ENCODE measurements at regions not wholly inside any gene's neighbourhood (a gene's known extent, or its start where the extent isn't known, plus 50 kb on each side); places are given as distances from the start of the nearest gene placed in this dataset.

- H3K4me2 ChIP-seq (ENCODE audit: unreplicated experiment), result no peak overlapping the region
- H3K36me3 ChIP-seq (ENCODE audit: low read depth), result no peaks in the 10 kb centered on the region
- H3K4me3 ChIP-seq, result no peak overlapping the region
- no peak overlapping the region for H3K27ac ChIP-seq
- DNase-seq, result no peak
- TF ChIP-seq EZH2phosphoT487 (IDR thresholded peaks at IDR 0.05; ENCODE audit: insufficient read depth, low read depth), result no peak
- TF ChIP-seq EZH2 (IDR thresholded peaks at IDR 0.05; ENCODE audit: insufficient read depth, poor library complexity, severe bottlenecking), result no peak
- no peaks in the 10 kb centered on the region for H3F3A ChIP-seq (ENCODE audit: insufficient read depth)
- no peaks in the 10 kb centered on the region for H3K4me1 ChIP-seq (ENCODE audit: insufficient read depth)
- in situ Hi-C loops (cut with MboI), result no loop called here
- H3K79me2 ChIP-seq (ENCODE audit: insufficient read depth), result no peaks in the 10 kb centered on the region
- no peaks in the 10 kb centered on the region for H3K9me3 ChIP-seq (ENCODE audit: low read depth)
- no peaks in the 10 kb centered on the region for H3K27me3 ChIP-seq (replicated peaks; ENCODE audit: insufficient read depth)
- H4K20me1 ChIP-seq (ENCODE audit: insufficient read depth), result no peaks in the 10 kb centered on the region
- no peak overlapping the region for H3K9ac ChIP-seq
- H3K9me2 ChIP-seq (ENCODE audit: insufficient read depth), result no peaks in the 10 kb centered on the region
- 82 to 100% methylated on average over 1 of the region's 1 CpG for WGBS, 2 experiments (ENCODE audit: low coverage in 1 of 2, low lambda C conversion rate in 2 of 2, missing lambda C conversion rate in 2 of 2)
- H2AFZ ChIP-seq, result no peak overlapping the region
Observed at GRCh38 chr6:29999416-29999815, 57.1 kb downstream of the HLA-A start.

- H3K4me1 ChIP-seq (ENCODE audit: insufficient read depth), result no peaks in the 10 kb centered on the region
- WGBS, 2 experiments (ENCODE audit: low coverage in 1 of 2, low lambda C conversion rate in 2 of 2, missing lambda C conversion rate in 2 of 2), result 86 to 90% methylated on average over 9 of the region's 9 CpGs
- no peak for DNase-seq
- no peaks in the 10 kb centered on the region for H3K27me3 ChIP-seq (replicated peaks; ENCODE audit: insufficient read depth)
- no peak overlapping the region for H3K4me3 ChIP-seq
- H3F3A ChIP-seq (ENCODE audit: insufficient read depth), result no peaks in the 10 kb centered on the region
- in situ Hi-C loops (cut with MboI), result loop anchor here (25.0 kb wide), 1 partner anchor 263 kb away; no protein-coding TSS in a partner anchor
- TF ChIP-seq EZH2phosphoT487 (IDR thresholded peaks at IDR 0.05; ENCODE audit: insufficient read depth, low read depth), result no peak
- TF ChIP-seq EZH2 (IDR thresholded peaks at IDR 0.05; ENCODE audit: insufficient read depth, poor library complexity, severe bottlenecking), result no peak
- no peaks in the 10 kb centered on the region for H3K9me2 ChIP-seq (ENCODE audit: insufficient read depth)
- H3K9ac ChIP-seq, result no peak overlapping the region
- no peak overlapping the region for H2AFZ ChIP-seq
- no peak overlapping the region for H3K4me2 ChIP-seq (ENCODE audit: unreplicated experiment)
- H3K79me2 ChIP-seq (ENCODE audit: insufficient read depth), result no peaks in the 10 kb centered on the region
- no peaks in the 10 kb centered on the region for H3K9me3 ChIP-seq (ENCODE audit: low read depth)
- H4K20me1 ChIP-seq (ENCODE audit: insufficient read depth), result no peaks in the 10 kb centered on the region
- no peak overlapping the region for H3K27ac ChIP-seq
- no peaks in the 10 kb centered on the region for H3K36me3 ChIP-seq (ENCODE audit: low read depth)
Observed at GRCh38 chr6:30000156-30000791, 57.9 kb downstream of the HLA-A start.

- no peaks in the 10 kb centered on the region for H4K20me1 ChIP-seq (ENCODE audit: insufficient read depth)
- no peaks in the 10 kb centered on the region for H3K9me3 ChIP-seq (ENCODE audit: low read depth)
- DNase-seq, result peak; percentile 79
- no peaks in the 10 kb centered on the region for H3F3A ChIP-seq (ENCODE audit: insufficient read depth)
- no peak overlapping the region for H3K4me2 ChIP-seq (ENCODE audit: unreplicated experiment)
- H3K9ac ChIP-seq, result no peak overlapping the region
- 21 to 28% methylated on average over 3 of the region's 3 CpGs for WGBS, 2 experiments (ENCODE audit: low coverage in 1 of 2, low lambda C conversion rate in 2 of 2, missing lambda C conversion rate in 2 of 2)
- H3K27me3 ChIP-seq (replicated peaks; ENCODE audit: insufficient read depth), result peaks cover 10% of the 10 kb centered on the region
- H3K79me2 ChIP-seq (ENCODE audit: insufficient read depth), result no peaks in the 10 kb centered on the region
- H3K4me1 ChIP-seq (ENCODE audit: insufficient read depth), result no peaks in the 10 kb centered on the region
- in situ Hi-C loops (cut with MboI), result loop anchor here (25.0 kb wide), 1 partner anchor 266 kb away; no protein-coding TSS in a partner anchor
- no peak overlapping the region for H3K4me3 ChIP-seq
- TF ChIP-seq EZH2 (IDR thresholded peaks at IDR 0.05; ENCODE audit: insufficient read depth, poor library complexity, severe bottlenecking) (no peak), EZH2phosphoT487 (IDR thresholded peaks at IDR 0.05; ENCODE audit: insufficient read depth, low read depth) (no peak)
- no peaks in the 10 kb centered on the region for H3K9me2 ChIP-seq (ENCODE audit: insufficient read depth)
- H3K36me3 ChIP-seq (ENCODE audit: low read depth), result no peaks in the 10 kb centered on the region
- no peak overlapping the region for H2AFZ ChIP-seq
- H3K27ac ChIP-seq, result no peak overlapping the region
Observed at GRCh38 chr6:30002871-30003270, 58.2 kb upstream of the POLR1H start.

GRCh38 chr6:30005482-30005881 lies 55.6 kb upstream of the POLR1H start:
- WGBS, 2 experiments (ENCODE audit: low coverage in 1 of 2, low lambda C conversion rate in 2 of 2, missing lambda C conversion rate in 2 of 2), result 97 to 99% methylated on average over 3 of the region's 3 CpGs
- H3K9ac ChIP-seq, result no peak overlapping the region
- H3K9me3 ChIP-seq (ENCODE audit: low read depth), result no peaks in the 10 kb centered on the region
- H2AFZ ChIP-seq, result no peak overlapping the region
- no peaks in the 10 kb centered on the region for H3K79me2 ChIP-seq (ENCODE audit: insufficient read depth)
- peak overlapping the region; percentile 75 for H3K4me2 ChIP-seq (ENCODE audit: unreplicated experiment)
- peaks cover 14% of the 10 kb centered on the region for H3K27me3 ChIP-seq (replicated peaks; ENCODE audit: insufficient read depth)
- no peak overlapping the region for H3K27ac ChIP-seq
- no peak for TF ChIP-seq EZH2phosphoT487 (IDR thresholded peaks at IDR 0.05; ENCODE audit: insufficient read depth, low read depth)
- no peak for TF ChIP-seq EZH2 (IDR thresholded peaks at IDR 0.05; ENCODE audit: insufficient read depth, poor library complexity, severe bottlenecking)
- no peaks in the 10 kb centered on the region for H3K4me1 ChIP-seq (ENCODE audit: insufficient read depth)
- in situ Hi-C loops (cut with MboI), result loop anchor here (5.0 to 25.0 kb wide), 2 partner anchors 158 to 268 kb away; no protein-coding TSS in a partner anchor
- no peaks in the 10 kb centered on the region for H4K20me1 ChIP-seq (ENCODE audit: insufficient read depth)
- H3K4me3 ChIP-seq, result no peak overlapping the region
- no peaks in the 10 kb centered on the region for H3K36me3 ChIP-seq (ENCODE audit: low read depth)
- peak; percentile 25 for DNase-seq
- no peaks in the 10 kb centered on the region for H3F3A ChIP-seq (ENCODE audit: insufficient read depth)
- H3K9me2 ChIP-seq (ENCODE audit: insufficient read depth), result no peaks in the 10 kb centered on the region
